WTC11 (cell line): ENCODE measurements at regions not wholly inside any gene's neighbourhood (a gene's known extent, or its start where the extent isn't known, plus 50 kb on each side); places are given as distances from the start of the nearest gene placed in this dataset.

Experiments used
- FOXP1 ChIP-seq: sonication (generic); formaldehyde crosslinking; IDR thresholded peaks from 2 replicates; pipeline ENCODE4 v1.8.0; 2022; ENCODE audit warnings: missing genetic modification reagents, mild to moderate bottlenecking, moderate library complexity, borderline replicate concordance
- HMGA2 ChIP-seq: fragments of 250-450 bp; sonication (Bioruptor Pico); IDR thresholded peaks from 2 replicates; pipeline ENCODE4 v1.4.0; 2021; ENCODE audit warnings: mild to moderate bottlenecking, moderate library complexity
- PREB ChIP-seq: sonication (generic); formaldehyde crosslinking; IDR thresholded peaks from 2 replicates; pipeline ENCODE4 v1.8.1; 2022; ENCODE audit warnings: mild to moderate bottlenecking, missing genetic modification reagents, moderate library complexity, borderline replicate concordance
- TF ChIP-seq, protein P1 (sequence below): fragments of 200-600 bp; IDR thresholded peaks from 2 replicates; pipeline ENCODE4 v1.8.0; 2022; ENCODE audit warnings: antibody characterized with exemption

DNA sequence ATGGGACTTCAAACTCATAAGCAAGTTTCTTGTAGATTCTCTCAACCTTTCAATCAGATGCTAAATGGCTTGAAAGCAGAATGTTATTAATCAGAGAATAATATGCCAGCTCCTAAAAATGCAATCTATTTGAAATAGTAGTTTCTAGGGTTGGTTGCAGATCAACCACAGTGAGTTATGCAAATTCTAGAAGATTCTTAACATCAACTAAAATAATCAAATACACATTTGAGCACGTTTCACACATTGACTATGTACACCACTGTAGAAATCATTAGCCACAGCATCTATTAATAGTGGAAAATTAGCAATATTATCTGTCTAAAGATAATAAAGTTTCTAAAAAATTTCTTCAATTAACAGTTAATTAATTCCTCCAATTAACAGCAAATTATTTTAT lies 141.9 kb upstream of the GJE1 start:
- TF ChIP-seq, protein P1, sequence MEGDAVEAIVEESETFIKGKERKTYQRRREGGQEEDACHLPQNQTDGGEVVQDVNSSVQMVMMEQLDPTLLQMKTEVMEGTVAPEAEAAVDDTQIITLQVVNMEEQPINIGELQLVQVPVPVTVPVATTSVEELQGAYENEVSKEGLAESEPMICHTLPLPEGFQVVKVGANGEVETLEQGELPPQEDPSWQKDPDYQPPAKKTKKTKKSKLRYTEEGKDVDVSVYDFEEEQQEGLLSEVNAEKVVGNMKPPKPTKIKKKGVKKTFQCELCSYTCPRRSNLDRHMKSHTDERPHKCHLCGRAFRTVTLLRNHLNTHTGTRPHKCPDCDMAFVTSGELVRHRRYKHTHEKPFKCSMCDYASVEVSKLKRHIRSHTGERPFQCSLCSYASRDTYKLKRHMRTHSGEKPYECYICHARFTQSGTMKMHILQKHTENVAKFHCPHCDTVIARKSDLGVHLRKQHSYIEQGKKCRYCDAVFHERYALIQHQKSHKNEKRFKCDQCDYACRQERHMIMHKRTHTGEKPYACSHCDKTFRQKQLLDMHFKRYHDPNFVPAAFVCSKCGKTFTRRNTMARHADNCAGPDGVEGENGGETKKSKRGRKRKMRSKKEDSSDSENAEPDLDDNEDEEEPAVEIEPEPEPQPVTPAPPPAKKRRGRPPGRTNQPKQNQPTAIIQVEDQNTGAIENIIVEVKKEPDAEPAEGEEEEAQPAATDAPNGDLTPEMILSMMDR: no peak
- TF ChIP-seq FOXP1 (CRISPR knock-in tag) (no peak), PREB (CRISPR knock-in tag) (no peak), HMGA2 (no peak)
